NCI-H524 (cell line): ENCODE measurements at regions not wholly inside any gene's neighbourhood (a gene's known extent, or its start where the extent isn't known, plus 50 kb on each side); places are given as distances from the start of the nearest gene placed in this dataset.
"Not testable (repeated sequence)": the region's sequence is repeated elsewhere in the genome, so short reads cannot be mapped to it uniquely, and the experiment has no call there.

Experiments
- DNase-seq, 2 experiments: peaks; one replicate each; lab custom pipeline; 2025; lab: John Stamatoyannopoulos, UW

DNA sequence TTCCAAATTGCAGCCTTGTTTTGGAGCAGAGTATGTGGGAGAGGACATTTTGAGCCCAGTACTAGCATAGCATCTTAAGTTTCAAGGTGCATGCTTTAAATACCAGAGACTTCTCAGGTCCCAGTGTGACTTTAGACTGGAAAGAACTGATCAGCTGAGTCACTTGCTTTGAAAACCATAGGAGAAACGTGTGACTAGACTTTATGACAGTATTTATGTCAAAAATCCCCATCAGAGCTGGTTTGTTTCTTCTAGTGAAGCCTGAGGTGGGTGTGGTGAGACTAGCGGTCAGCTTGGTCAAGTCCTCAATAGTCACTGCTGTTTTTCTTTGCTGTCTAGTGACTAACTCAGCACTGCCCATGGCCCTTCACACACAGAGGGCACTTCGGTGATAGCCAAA, 724.2 kb downstream of the GATA3 start:
- no peak for DNase-seq

- DNase-seq, result no peak
Measured at GRCh38 chr10:8787649-8788048, 733.2 kb downstream of the GATA3 start.

GRCh38 chr10:8790390-8790789, 735.9 kb downstream of the GATA3 start:
- DNase-seq, result no peak

DNA sequence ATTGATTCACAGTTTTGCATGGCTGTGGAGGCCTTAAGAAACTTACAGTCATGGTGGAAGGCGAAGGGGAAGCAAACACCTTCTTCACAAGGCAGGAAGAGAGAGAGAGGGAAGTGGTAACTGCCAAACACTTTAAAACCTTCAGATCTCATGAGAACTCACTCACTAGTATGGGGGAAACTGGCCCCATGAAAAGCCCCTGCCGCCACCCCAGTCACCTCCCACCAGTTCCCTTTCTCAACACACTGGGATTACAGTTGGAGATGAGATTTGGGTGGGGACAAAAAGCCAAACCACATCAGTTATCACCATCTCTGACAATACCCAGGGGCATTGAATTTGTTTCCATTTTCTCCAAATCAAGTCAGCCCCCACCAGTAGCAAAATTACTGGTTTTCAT, 740.4 kb downstream of the GATA3 start:
- DNase-seq, result no peak

DNA sequence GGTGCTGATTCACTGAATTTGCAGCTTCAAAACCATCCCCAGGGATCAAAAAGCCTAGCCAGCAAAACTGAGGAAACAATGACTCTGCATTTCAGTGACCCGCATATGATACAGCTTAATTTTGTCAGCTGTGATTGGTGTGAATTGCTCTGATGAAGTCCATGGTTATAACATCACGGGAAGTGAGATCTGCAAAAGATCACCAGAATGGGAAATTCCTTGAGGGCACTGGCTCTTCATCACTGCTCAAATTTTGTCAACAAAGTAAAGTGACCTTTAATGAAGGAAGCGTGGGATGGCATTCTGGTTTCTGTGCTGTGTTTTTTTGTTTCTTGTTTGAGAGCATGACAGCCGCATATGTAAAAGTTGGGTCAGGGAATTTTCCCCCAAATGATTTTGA, 745.9 kb downstream of the GATA3 start:
- no peak for DNase-seq

GRCh38 chr10:8803992-8804391, 749.5 kb downstream of the GATA3 start:
- no peak for DNase-seq

GRCh38 chr10:8810677-8811076, 756.2 kb downstream of the GATA3 start:
- DNase-seq, result no peak

- DNase-seq, result no peak
Measured at GRCh38 chr10:8811201-8811600, 756.7 kb downstream of the GATA3 start.

GRCh38 chr10:8815969-8816368, 761.5 kb downstream of the GATA3 start:
- DNase-seq, result no peak

GRCh38 chr10:8817299-8817698, 762.8 kb downstream of the GATA3 start:
- DNase-seq, result no peak

GRCh38 chr10:8825611-8826010, 771.1 kb downstream of the GATA3 start:
- no peak for DNase-seq

DNA sequence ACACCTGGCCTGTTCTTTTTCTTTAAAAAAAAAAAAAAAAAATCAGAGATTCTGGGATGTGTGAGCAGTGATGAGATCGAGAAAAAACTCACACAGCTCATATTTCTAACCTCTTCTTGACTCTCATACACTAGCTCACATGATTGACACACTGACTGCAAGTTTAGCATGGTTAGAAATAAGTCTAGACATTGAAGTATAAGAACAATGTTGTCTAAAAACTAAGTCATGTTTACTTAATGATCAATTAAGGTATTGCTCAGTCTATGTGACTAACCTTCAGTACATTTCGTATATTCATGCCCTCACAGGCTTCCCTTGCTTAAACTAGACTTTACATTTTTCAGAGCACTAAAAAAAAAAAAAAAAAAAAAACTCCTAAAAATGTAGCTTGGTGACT, 775.1 kb downstream of the GATA3 start:
- no peak for DNase-seq

GRCh38 chr10:8830048-8830447, 775.6 kb downstream of the GATA3 start:
- no peak for DNase-seq

DNA sequence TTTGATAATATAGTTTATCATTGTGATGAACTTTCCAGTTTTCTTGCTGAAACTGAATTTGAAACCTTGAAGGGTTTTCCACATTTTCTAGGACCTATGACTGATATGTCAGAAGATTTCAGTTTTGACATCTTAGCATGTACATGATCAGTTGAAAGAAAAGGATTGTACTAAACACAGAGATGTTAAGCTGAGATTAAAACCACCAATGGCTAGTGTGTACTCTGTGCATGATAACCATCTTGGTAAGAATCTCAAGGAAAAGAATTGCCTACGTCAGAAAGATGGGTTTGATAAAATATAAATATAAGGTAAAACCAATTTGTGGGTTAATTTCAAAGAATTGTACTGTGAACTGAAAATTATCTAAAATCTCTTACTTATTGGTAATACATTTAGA, 776.4 kb downstream of the GATA3 start:
- DNase-seq, result no peak

- no peak for DNase-seq
Measured at GRCh38 chr10:8835453-8836167, 781.1 kb downstream of the GATA3 start.

DNA sequence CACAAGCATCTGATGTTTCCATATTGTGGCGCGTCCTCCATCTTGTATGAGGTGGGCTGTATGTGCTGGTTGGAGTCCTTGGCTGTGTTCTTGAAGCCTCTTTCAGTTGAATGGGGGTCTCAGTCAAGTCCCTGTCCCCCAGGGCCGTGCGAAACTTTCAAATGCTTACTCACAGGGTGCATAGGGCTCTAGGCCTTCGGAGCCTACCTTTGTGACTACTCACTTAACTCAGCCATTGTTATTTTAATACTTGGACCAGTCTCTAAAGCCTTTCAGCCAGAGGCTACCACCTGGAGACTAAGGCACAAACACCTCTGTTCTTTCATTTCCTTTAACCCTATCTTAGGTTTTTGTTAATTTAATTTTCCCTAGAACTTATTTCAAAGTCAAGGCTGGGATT, 785.9 kb downstream of the GATA3 start:
- DNase-seq, result no peak

- no peak for DNase-seq
Measured at GRCh38 chr10:8844141-8844540, 789.7 kb downstream of the GATA3 start.

DNA sequence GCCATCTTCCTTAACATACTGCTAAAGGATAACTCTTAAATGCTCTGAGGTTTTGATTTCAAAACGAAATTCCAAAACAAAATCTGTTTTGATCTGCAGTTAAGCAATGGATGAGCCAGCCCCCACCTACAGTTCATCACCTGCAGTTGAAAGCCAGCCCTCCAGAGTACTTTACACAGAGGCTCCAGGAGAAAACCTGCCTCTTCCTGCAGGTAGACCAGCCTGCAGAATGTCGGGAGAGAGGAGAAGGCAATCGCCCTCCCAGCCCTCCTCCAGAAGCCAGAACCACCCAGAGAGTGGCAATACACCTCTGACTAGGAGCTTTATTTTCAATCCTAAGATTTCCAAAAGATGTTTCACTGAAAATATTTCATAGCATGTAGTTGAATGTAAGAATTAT, 798.1 kb downstream of the GATA3 start:
- DNase-seq, result no peak

GRCh38 chr10:8853048-8853447, 798.6 kb downstream of the GATA3 start:
- no peak for DNase-seq

DNA sequence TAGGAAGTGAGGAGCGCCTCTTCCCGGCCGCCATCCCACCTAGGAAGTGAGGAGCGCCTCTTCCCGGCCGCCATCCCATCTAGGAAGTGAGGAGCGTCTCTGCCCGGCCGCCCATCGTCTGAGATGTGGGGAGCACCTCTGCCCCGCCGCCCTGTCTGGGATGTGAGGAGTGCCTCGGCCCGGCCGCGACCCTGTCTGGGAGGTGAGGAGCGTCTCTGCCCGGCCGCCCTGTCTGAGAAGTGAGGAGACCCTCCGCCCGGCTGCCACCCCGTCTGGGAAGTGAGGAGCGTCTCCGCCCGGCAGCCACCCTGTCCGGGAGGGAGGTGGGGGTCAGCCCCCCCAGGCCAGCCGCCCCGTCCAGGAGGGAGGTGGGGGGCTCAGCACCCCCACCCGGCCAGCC, 814.4 kb downstream of the GATA3 start:
- not testable (repeated sequence) for DNase-seq

GRCh38 chr10:8873310-8873709, 818.8 kb downstream of the GATA3 start:
- peak in 1 of 2 experiments; percentile 14 for DNase-seq

DNA sequence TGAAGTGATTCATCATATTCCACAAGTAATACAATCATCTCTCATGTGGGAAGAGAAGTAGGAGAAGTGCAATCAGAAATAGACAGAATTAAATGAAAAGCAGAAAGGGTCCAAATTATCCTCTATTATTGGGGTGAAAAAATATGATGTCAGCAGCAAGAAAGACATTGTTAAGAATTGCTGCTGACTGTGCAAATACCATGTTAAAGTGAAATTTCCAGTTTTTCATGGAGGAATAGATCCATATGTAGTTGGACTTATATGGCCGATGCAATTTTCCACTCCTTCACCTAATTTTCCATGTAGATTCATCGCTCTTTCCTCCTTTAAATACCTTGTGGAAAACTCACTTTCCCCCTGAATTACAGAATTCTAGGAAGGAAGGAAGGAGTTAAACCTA, 819.8 kb downstream of the GATA3 start:
- DNase-seq, result no peak

DNA sequence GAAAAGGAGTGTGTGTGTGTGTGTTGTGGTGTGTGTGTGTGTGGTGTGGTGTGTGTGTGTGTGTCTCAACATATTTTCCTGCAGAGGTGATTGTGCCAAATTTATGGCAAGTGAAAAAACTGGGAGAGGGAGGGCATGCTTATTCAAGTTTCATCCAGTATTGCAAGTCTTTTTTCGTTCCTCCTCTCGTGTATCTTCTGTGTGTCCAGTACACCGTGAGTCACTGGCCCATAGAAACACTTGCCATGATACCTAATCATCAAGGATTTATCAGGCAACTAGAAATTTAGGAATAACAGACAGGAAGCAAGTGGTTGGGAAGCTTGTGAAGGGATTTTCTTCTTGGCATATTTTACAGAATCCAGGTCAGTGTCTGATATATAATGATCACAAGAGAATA, 820.5 kb downstream of the GATA3 start:
- DNase-seq, result no peak

DNA sequence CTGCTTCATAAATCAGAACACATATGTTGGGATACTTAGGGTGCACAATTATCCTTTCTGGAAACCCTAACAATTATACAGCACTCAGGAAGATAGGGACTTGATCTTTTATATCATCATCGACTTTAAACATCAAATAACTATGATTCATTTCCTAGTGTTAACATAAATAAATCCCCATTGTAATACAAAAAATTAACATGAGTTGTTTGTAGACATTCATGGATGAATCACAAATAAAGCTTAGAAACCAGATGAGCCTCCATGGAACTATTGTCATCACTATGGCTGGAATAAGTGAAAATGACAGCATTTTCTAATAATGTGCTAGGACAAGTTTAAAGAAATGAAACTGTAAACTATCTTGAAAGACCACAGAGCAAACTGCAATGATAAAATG, 821.7 kb downstream of the GATA3 start:
- no peak for DNase-seq

DNA sequence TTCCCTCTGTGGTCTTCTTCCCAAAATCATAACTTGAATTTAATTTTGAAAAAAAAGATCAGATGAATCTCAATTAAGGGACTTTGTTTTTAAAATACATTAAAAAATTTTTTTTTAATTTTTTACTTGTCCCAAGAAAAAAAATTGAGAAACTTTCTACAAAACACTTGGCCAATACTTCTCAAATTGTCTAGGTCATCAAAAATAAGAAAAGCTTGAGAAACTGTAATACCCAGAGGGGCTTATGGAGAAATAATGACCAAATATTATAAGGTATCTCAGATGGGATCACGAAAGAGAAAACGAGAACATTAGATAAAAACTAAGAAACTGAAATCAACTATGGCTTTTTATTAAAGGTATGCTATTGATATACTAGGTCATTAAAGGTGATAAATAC, 835.0 kb downstream of the GATA3 start:
- no peak for DNase-seq
